ENCODE measurements at regions not wholly inside any gene's neighbourhood (a gene's known extent, or its start where the extent isn't known, plus 50 kb on each side); places are given as distances from the start of the nearest gene placed in this dataset.
"Not testable (repeated sequence)": the region's sequence is repeated elsewhere in the genome, so short reads cannot be mapped to it uniquely, and the experiment has no call there.

DNA sequence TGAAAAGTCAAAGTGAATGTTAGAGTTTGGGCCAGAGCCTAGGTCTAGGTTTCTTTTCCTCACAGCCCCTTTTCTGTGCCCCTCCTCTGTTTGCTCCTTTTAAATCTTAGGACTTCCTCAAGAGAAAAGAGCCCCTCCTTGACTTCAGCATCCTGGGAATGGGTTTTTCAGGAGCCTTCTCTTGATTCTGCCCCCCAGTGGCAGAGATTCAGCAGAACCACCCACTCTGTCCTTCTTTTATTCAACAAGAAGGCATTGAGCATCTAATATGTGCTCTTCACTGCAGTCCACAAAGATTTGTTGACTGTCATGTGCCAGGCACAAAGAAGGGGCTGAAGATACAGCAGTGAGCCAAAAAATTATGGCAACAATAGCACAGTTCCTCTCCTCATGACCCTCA, 270.8 kb upstream of the CDH5 start:
- no peak for DNase-seq (ENCODE audit: low spot score)

DNA sequence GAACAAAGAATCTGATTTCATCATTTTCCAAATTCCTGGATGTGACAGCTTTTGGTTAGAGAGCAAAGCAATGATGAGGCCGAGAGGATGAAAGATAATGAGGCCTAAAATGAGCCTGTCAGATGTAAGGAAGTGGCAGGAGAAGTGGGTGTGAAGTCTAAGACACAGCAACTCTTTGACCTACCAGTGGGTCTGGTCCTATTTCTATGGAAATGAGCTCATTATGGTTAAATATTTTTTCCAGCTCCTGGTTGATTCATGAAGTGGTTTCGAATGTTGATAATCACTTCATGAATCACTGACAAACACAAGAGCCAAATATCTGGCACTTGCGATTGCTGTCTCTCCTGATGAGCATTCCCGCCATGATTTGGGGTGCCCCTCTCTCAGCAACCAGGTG, 273.3 kb upstream of the CDH5 start:
- no peak for DNase-seq (ENCODE audit: low spot score)

DNA sequence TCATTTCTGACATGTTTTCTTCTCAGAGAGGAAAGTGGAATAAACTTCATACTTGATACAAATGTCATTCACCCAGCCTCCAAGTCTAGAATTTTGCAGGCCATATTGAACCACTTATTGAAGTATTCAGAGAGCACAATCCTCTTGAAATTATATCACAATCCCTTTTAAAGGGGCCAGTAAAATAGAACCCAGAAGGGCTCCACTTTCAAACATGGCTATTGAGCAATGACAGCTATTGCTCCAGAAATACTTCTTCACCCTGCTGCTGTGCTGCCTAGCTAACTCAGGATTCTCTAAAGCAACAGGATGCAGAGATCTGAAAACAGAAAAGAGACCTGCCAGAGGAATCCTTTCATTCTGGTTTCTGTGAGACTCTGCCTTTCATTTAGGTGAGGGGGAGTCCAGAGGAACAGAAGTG, 275.0 kb upstream of the CDH5 start:
- DNase-seq (ENCODE audit: low spot score): no peak

DNA sequence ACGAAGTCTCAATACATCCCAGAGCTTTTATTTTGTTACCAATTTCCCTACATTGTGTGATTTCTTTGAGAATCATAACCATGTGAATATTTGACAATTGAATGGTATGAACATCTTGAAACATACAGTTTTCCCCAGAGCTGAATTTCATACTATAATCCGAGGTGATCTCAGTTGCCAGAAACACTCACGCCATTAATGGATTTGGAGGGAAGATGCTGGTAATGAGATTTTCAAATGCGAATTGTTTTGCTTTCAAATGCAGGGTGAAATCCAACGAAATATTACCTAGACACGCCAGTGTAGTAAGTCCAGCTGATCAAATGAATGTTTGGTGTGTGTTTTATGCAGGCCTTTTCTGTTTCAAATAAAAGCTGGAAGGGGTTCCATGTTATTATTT, 277.8 kb upstream of the CDH5 start:
- no peak for DNase-seq (ENCODE audit: low spot score)

DNA sequence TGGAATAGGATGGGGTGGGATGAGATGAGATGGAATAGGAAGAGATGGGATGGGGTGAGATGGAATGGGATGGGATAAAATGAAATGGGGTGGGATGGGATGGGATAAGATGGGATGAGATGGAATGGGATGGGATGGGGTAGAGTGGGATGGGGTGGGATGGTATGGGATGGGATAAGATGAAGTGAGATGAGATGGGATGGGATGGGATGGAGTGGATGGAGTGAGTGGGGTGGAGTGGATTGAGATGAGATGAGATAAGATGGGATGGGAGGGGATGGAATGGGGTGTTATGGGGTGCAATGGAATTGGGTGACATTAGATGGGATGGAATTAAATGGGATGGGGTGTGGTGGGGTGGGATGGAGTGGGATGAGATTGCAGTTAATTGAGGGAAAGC, 279.2 kb upstream of the CDH5 start:
- no peak for DNase-seq (ENCODE audit: low spot score)

DNA sequence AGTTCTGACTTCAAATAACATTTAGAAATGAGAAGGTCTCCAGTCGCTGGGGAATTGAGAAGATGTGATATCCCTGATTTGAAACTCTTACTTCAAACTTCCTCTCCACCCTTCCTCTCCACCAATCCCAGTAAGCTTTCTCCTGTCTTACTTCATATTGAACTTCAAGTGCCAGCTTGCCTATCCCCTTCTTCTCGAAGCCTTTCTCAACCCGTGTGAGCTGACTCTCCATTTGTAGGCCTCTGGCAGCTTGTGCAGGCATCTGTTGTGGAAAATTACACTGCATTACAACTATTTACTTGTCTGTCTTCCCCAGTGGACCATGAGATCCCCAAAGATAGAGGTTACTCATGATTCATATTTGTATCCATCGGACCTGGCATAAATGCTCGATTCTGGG, 280.8 kb upstream of the CDH5 start:
- DNase-seq (ENCODE audit: low spot score): no peak

DNA sequence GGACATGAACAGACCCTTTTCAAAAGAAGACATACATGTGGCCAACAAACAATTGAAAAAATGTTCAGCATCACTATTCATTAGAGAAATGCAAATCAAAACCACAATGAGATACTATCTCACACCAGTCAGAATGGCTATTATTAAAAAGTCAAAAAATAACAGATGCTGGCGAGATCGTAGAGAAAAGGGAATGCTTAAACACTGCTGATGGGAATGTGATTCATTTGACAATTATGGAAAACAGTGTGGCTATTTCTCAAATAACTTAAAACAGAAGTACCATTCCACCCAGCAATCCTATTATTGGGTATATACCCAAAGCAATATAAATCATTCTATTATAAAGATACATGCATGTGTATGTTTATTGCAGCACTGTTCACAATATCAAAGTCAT, 281.8 kb upstream of the CDH5 start:
- DNase-seq (ENCODE audit: low spot score): not testable (repeated sequence)

DNA sequence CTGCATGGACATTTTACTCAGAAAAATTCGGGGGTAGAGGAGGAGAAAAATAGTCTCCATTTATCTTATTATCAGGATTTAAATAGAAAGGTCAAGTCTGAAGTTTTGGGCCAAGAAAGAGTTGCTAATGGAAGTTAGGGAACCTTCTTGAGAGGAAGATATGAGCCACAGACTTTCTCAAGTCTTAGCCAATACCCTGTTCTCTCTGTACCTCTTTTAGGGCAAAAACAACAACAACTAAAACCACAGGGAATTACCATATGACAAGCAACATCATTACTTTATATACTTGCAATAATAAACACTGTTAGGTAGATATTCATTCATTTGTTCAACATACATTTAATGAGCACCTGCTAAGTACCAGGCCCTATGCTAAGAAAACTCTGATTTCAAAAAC, 282.2 kb upstream of the CDH5 start:
- DNase-seq (ENCODE audit: low spot score): no peak

DNA sequence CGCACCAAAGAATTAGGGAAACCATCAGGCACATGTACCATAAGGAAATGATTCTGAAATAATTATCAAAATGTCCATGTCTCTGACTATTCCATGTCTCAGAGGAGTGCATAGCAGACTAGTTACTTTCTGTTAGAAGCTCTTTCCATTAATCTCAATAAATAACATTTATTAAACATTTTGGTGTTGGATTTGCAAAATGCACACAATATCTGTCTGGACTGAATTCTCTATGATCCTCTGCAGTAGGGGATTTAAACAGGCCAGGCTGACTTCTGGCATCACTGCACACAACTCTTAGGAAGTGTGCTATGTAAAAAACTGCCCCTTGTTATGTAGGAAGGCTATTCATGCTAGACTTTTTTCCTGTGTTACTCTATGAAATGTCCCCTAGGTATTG, 283.3 kb upstream of the CDH5 start:
- DNase-seq (ENCODE audit: low spot score): no peak

DNA sequence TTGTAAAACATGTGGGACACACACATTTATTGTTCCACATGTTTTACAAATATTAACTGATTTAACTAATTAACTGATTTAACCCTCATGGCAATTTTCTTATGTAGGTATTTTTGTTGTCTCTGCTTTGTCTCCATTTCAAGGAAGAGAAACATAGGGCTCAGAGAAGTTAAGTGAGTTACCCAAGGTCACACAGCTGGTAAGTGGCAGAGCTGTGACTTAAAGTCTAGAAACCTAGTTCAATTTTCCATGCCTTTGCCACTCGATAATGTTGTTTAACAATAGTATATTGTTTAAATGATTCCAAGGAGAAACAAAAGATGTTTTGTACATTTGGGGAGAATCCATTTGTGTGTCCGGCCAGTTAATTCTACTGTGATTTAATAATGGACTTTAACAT, 284.1 kb upstream of the CDH5 start:
- DNase-seq (ENCODE audit: low spot score): no peak

DNA sequence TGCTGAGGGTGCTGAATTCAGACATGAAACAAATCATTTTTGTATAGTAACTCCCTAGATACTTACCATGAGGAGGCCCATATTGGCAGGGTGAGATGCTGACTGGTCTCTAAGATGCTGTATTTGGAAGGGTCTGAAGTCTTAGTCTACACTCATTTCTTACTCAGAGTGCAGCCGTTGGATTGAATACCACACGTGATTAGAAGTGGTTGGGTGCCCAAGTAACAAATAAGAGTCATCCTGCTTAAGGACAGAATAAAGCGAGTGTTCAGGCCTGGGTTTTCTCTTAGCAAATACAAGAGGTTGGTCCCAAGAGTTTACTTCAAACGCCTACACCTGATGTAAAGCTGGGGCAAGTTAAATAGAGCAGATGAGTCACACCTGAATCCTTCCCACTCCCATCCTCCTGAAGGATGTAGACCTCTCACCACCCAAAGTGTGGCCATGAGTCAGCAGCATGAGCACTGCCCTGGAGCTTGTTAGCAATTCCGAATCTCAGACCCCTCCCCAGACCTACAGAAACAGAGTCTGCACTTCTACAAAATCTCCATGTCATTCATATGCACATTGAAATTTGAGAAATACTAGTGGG, 284.6 kb upstream of the CDH5 start:
- no peak for DNase-seq (ENCODE audit: low spot score)

DNA sequence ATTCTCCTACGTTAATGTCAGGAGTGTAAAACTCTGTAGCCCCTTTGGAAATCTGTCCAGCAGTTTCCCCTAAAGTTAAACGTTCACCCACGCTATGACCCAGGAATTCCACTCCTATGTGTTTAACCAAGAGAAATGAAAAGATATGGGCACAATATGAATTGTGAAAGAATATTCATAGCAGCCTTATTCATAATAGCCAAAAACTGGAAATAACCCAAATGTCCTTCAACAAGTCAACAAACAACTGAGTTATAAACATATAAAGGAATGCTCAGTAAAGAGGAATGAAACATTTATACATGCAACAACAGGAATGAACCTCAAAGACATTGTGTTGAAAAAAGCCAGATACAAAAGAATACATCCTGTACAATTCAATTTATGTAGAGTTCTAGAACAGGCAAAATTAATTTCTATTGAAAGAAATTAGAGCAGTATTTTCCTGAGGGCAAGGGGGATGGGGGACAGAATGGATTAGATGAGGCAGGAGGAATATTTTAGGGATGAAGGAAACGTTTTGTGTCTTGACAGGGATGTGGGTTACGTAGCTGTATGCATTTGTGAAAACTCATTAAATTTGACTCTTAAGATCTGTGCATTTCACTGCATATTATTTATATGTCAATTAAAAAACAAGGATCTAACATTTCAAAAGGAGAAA, 286.7 kb upstream of the CDH5 start:
- no peak for DNase-seq (ENCODE audit: low spot score)

DNA sequence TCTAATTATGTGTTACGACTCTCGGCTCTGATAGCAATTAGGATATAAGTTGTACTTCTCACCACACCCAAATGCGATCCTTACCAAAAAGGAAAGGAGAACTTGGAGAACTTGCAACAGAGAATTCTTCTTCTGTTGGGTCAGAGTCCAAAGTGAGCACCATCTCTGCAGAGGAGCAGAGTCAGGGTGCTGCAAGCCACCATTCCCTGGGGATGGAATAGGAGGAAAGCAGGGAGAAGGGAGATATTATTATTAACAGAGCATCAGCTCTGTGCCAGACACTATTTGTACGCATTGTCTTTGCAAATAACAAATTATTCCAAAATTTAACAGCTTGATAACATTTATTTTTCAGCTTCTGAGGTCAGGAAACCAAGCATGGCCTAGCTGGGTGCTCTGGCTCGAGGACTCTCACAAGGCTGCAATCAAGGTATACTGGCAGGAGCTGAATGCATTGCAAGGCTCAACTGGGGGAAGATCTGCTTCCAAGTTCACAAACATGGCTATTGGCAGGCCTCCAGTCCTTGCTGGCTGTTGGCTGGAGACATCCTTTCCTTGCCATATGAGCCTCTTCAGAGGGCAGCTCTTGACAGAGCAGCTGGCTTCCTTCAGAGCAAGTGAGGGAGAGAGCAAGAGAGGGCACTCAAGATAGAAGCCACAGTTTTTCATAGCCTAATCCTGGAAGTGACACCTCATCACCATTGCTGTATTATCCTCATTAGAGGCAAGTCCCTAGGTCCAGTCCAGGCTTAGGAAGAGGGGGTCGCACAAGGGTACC, 296.2 kb upstream of the CDH5 start:
- peak; percentile 69 for DNase-seq (ENCODE audit: low spot score)

DNA sequence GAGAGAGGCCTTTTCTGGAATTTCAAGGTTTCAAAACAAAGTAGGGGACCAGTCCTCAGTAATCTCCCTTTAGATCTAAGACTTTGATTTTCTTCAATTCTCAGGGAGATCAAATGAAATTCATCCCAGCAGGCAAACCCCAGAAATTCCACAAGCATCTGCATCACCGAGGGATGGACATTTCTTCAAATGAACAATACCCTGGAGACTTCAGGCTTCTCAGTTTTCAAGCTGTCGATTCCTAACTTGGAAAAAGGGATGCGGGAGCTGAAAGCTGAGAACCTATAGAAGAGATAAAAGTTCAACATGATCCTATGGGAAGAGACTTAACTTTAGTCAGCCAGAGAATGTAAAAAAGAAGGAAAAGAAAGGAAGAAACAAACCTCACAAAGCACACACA, 296.9 kb upstream of the CDH5 start:
- no peak for DNase-seq (ENCODE audit: low spot score)

DNA sequence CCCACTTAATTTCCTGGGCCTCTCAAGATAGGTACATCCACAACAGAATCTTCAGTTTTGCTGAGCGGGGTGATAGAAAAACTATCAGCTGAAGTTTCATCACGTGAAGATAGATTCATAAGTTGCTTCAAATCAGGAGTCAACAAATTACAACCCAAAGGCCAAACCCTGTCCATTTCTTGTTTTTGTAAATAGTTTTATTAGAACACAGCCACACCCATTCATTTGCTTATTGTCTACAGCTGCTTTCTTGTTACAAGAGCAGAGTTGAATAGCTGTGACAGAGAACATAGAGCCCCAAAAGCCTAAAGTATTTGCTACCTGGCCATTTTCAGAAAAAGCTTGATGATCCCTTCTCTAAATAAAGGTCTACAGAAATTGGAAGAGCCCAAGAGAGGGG, 300.1 kb upstream of the CDH5 start:
- no peak for DNase-seq (ENCODE audit: low spot score)

DNA sequence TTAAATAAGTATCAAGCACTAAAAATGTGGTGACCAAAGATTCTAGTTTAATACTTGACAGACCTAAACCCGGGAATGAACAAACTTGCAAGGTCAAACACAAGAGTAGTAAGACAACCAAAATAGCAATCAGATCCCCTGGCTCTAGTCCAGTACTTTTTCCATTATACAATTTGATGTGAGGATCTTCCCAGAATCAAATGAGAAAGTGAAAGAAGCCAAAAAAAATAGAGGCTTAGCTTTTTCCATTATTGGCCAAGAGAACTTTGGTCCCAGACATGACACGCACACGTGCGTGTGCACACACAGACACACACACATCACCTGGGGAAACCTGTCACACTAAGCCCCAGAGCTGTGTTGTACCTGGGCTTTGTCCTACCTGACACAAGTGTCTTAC, 300.6 kb upstream of the CDH5 start:
- no peak for DNase-seq (ENCODE audit: low spot score)

DNA sequence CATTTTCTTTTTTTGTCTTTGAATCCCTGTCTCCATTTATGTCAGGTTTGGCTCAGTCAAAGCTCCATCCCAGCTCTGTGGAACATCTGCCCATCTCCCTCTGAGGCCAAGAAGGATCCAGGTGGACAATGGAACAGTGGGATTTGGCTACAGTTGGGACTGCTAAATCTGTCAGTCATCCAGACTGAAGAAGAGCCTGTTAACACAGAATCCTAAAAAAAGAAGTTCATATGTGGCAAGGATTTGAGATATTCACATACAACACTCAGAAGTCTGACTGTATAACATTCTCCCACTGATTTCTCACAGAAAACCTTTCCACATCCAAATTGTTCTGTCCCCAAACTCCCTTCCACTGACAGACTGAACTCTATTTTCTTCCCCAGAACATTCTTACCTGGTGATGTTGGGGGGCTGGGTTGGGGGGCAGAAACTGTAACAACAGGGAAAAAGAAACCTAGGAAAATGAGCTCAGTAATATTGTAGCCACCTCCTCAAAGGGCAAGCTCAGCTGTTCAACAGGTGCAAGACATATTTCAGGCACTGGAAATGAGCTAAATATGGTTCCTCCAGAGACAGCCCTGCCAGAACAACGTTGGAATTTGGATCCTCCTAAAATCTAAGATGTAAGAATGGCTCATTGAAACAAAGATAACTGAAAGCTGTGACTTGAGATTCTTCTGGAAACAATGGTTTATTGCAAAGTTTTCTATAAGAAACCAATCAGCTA, 301.5 kb upstream of the CDH5 start:
- no peak for DNase-seq (ENCODE audit: low spot score)

DNA sequence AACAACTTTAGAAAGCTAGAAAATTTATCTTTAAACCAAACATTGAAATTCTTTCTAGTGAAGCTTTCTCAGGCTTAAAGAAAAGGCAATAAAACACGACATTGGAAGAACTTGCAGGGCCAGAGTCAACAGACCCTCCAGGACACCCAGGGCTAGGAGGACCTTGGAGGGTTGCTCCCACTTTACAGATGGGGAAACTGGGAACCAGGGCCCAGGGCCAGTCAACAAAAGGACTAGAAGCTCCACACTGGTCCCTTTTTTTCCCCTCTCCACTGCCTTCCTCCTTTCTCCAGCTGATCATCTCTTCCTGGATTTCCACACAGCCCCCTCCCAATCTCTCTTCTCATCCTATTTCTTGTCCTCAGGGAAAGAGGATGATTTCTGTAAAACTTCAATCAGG, 307.7 kb upstream of the CDH5 start:
- DNase-seq (ENCODE audit: low spot score): no peak

DNA sequence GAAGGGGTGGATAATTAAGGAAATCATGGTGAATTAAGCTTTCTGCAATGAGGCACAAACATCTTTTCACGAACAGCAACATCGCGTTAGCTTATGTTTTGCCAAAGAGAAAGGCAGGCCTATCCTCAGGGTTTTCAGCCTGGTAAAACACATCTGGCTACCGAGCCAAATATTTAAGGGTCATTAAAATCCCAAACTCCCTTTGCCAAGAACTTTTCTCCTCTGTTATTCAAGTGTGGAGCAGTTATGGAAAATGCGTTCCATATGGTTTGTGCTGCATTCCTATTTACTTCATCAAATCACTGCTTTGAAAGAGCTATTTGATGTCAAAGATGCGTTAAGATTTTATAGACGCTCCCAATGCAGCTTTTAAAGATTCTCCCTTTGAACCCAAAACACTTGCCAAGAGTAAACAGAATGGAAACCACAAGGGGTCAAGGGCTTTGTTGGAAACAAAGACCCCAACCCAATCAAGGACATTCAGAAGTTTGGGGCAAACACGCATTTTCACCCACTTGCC, 308.3 kb upstream of the CDH5 start:
- DNase-seq (ENCODE audit: low spot score): no peak

DNA sequence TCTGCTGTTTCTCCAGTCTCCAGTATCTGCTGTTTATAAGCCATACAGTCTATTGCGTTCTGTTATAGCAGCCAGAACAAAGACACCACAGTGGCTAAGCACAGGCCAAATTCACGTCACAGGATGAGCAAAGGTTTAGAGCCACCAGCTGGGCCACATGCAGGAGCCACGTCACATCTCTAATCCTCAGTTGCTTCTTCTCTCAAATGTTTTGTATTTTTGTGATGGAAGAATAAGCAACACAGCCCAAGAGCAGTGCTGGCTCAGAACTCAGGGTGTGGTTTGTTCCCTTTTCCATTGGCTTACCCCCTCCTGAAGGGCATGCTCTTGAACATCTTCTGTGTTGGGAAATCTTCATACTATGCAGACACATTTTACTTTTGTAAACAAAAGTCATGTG, 309.4 kb upstream of the CDH5 start:
- DNase-seq (ENCODE audit: low spot score): no peak

DNA sequence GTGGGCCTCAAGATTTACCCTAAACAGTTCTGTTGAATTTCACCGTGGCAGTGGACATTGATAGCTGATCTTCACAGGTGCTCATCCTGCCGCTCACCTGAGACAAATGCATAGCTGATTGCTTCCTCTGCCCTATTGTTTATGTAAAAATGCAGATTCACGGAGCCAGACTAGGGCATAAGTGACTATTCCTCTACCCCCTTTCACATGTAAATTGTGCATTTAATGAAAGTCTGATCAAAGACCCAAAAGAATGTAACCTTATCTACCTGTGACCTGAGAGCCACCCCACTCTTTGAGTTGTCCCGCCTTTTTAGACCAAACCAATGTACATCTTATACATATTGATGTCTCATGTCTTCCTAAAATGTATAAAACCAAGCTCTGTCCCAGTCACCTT, 312.4 kb upstream of the CDH5 start:
- DNase-seq (ENCODE audit: low spot score): no peak

DNA sequence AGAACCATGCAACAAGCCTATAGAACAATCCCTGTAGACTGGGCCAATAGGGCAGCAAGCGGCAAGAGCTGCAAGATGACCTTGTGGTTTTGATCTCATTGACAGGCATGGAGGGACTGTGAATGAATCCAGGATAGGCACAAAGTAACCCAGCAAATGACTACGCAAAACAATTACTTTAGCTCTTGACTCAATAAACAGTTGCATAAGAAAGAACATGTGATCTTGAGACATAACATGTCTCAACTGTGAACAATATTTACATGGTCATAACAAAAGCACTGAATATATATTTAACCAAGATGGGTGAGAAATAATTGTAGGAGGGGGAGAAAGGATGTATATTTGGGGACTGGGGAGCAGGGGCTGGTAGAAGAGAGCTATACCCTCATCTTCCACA, 313.7 kb upstream of the CDH5 start:
- DNase-seq (ENCODE audit: low spot score): no peak

DNA sequence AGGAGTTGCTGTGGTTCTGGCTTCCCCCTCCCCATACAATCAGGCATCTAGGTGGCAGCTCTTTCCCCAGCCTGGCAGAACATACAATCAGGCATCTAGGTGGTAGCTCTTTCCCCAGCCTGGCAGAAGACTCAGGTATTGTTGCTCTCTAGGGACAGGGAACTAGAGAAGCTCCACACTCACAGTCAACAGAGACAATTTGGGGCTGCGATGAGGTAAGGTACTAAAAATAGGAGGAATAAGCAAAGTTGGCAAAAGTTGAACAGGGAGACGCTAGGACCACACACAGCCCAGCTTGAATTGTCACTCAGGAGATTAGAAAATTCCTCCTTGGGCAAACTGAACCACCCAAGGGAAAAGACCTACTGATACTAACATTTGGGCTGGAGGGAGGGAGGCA, 315.5 kb upstream of the CDH5 start:
- no peak for DNase-seq (ENCODE audit: low spot score)

All from Ammon's horn (tissue), 1 donor.